Stimulated activated CD4-positive, alpha-beta T cell treated with anti-CD3 and anti-CD28 coated beads, Interleukin-1b, Interleukin-23, amount 100 ng/mL, for 1 hour (primary cell): ENCODE measurements at regions not wholly inside any gene's neighbourhood (a gene's known extent, or its start where the extent isn't known, plus 50 kb on each side); places are given as distances from the start of the nearest gene placed in this dataset.

Experiments
- DNase-seq, 2 donors: peaks; one replicate each; pipeline ENCODE4 v3.0.0-alpha.2; 2020; ENCODE audit warnings: low read depth in 2 of 2

- no peak for DNase-seq
Measured at GRCh38 chr13:75938811-75939560, 302.9 kb downstream of the LMO7 start.

- no peak for DNase-seq
Measured at GRCh38 chr13:75936791-75937190, 300.7 kb downstream of the LMO7 start.

- DNase-seq: no peak
Measured at GRCh38 chr13:75935805-75936204, 299.7 kb downstream of the LMO7 start.

GRCh38 chr13:75934889-75935288 is 298.8 kb downstream of the LMO7 start:
- no peak for DNase-seq

- DNase-seq: no peak
Measured at GRCh38 chr13:75932636-75933035, 296.5 kb downstream of the LMO7 start.

GRCh38 chr13:75931116-75931515 is 295.0 kb downstream of the LMO7 start:
- DNase-seq: no peak

- no peak for DNase-seq
Measured at GRCh38 chr13:75929076-75929475, 292.9 kb downstream of the LMO7 start.

- DNase-seq: no peak
Measured at GRCh38 chr13:75927183-75927669, 291.1 kb downstream of the LMO7 start.

GRCh38 chr13:75920536-75920935 is 284.4 kb downstream of the LMO7 start:
- no peak for DNase-seq

GRCh38 chr13:75919660-75920199 is 283.6 kb downstream of the LMO7 start:
- no peak for DNase-seq

- no peak for DNase-seq
Measured at GRCh38 chr13:75915066-75915465, 278.9 kb downstream of the LMO7 start.

- DNase-seq: no peak
Measured at GRCh38 chr13:75913925-75914324, 277.8 kb downstream of the LMO7 start.

- no peak for DNase-seq
Measured at GRCh38 chr13:75910591-75910990, 274.5 kb downstream of the LMO7 start.
